ENCODE measurements at regions not wholly inside any gene's neighbourhood (a gene's known extent, or its start where the extent isn't known, plus 50 kb on each side); places are given as distances from the start of the nearest gene placed in this dataset.
"Not testable (repeated sequence)": the region's sequence is repeated elsewhere in the genome, so short reads cannot be mapped to it uniquely, and the experiment has no call there.

GRCh38 chr3:6367171-6367570, 493.7 kb upstream of the GRM7 start:
- no peak for DNase-seq

GRCh38 chr3:6392123-6392522, 468.8 kb upstream of the GRM7 start:
- no peak for DNase-seq

GRCh38 chr3:6394944-6395343, 466.0 kb upstream of the GRM7 start:
- no peak for DNase-seq

GRCh38 chr3:6396631-6397030, 464.3 kb upstream of the GRM7 start:
- DNase-seq = no peak

- DNase-seq = not testable (repeated sequence)
Measured at GRCh38 chr3:6402666-6403065, 458.2 kb upstream of the GRM7 start.

GRCh38 chr3:6406923-6407322, 454.0 kb upstream of the GRM7 start:
- DNase-seq = not testable (repeated sequence)

GRCh38 chr3:6416049-6416661, 444.8 kb upstream of the GRM7 start:
- no peak for DNase-seq

GRCh38 chr3:6417174-6417573, 443.7 kb upstream of the GRM7 start:
- DNase-seq = no peak

- DNase-seq = no peak
Measured at GRCh38 chr3:6418485-6418884, 442.4 kb upstream of the GRM7 start.

- no peak for DNase-seq
Measured at GRCh38 chr3:6421666-6422445, 439.1 kb upstream of the GRM7 start.

GRCh38 chr3:6425289-6425820, 435.6 kb upstream of the GRM7 start:
- no peak for DNase-seq

- not testable (repeated sequence) for DNase-seq
Measured at GRCh38 chr3:6428276-6428675, 432.6 kb upstream of the GRM7 start.

- DNase-seq = no peak
Measured at GRCh38 chr3:6435951-6436350, 425.0 kb upstream of the GRM7 start.

GRCh38 chr3:6437631-6438030, 423.3 kb upstream of the GRM7 start:
- DNase-seq = no peak

- DNase-seq = no peak
Measured at GRCh38 chr3:6438031-6438430, 422.9 kb upstream of the GRM7 start.

GRCh38 chr3:6439226-6439625, 421.7 kb upstream of the GRM7 start:
- no peak for DNase-seq

- no peak for DNase-seq
Measured at GRCh38 chr3:6439824-6440223, 421.1 kb upstream of the GRM7 start.

GRCh38 chr3:6444888-6445658, 415.8 kb upstream of the GRM7 start:
- no peak for DNase-seq

- no peak for DNase-seq
Measured at GRCh38 chr3:6447166-6447801, 413.6 kb upstream of the GRM7 start.

GRCh38 chr3:6448011-6448410, 412.9 kb upstream of the GRM7 start:
- no peak for DNase-seq

- DNase-seq = no peak
Measured at GRCh38 chr3:6449099-6449498, 411.8 kb upstream of the GRM7 start.

- DNase-seq = no peak
Measured at GRCh38 chr3:6452974-6453373, 407.9 kb upstream of the GRM7 start.

- no peak for DNase-seq
Measured at GRCh38 chr3:6455031-6455430, 405.9 kb upstream of the GRM7 start.

Measured in NCI-H2171 treated with DMSO at 0.1 percent for 48 hours (cell line).